ENCODE measurements at regions not wholly inside any gene's neighbourhood (a gene's known extent, or its start where the extent isn't known, plus 50 kb on each side); places are given as distances from the start of the nearest gene placed in this dataset.

DNA sequence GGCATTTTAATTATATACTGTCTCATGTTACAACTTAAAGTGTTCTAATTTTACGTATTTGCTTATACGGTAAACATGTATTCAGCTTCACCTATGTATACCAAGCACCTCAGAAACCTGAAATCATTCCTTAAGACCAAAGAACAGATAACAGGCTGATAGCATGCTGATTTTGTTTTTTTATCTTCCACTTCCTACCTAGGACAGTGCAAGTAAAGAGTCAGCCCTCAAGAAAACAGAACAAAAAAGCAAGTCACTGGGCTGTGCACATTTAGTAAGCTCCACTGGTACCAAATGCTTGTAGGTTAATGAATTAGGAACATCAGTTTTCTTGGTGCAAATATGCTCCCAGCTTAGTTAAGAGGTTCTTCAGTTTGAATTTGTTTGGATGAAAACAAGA, 611.3 kb downstream of the VRK1 start:
- no peak overlapping the region for H3K4me3 ChIP-seq
- intact Hi-C loops (cut with DNase I; ENCODE audit: low total_unique reads) = no loop called here

GRCh38 chr14:97408937-97409815, 612.0 kb downstream of the VRK1 start:
- peaks cover 0 to 38% of the 10 kb centered on the region in 2 donors for H3K27me3 ChIP-seq
- H3K36me3 ChIP-seq = no peaks in the 10 kb centered on the region
- no peak overlapping the region for H3K27ac ChIP-seq

More for the DNA sequence above, 611.3 kb downstream of the VRK1 start:
- H3K27ac ChIP-seq = no peak overlapping the region
- TF ChIP-seq, protein P1, sequence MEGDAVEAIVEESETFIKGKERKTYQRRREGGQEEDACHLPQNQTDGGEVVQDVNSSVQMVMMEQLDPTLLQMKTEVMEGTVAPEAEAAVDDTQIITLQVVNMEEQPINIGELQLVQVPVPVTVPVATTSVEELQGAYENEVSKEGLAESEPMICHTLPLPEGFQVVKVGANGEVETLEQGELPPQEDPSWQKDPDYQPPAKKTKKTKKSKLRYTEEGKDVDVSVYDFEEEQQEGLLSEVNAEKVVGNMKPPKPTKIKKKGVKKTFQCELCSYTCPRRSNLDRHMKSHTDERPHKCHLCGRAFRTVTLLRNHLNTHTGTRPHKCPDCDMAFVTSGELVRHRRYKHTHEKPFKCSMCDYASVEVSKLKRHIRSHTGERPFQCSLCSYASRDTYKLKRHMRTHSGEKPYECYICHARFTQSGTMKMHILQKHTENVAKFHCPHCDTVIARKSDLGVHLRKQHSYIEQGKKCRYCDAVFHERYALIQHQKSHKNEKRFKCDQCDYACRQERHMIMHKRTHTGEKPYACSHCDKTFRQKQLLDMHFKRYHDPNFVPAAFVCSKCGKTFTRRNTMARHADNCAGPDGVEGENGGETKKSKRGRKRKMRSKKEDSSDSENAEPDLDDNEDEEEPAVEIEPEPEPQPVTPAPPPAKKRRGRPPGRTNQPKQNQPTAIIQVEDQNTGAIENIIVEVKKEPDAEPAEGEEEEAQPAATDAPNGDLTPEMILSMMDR (IDR thresholded peaks at IDR 0.05) = no peak
- no peak for TF ChIP-seq POLR2AphosphoS5 (IDR thresholded peaks at IDR 0.05)
- no peak for TF ChIP-seq POLR2A (IDR thresholded peaks at IDR 0.05)
- peaks cover 0 to 32% of the 10 kb centered on the region in 2 donors for H3K27me3 ChIP-seq
- no peaks in the 10 kb centered on the region for H3K4me1 ChIP-seq
- no peaks in the 10 kb centered on the region for H3K9me3 ChIP-seq
- DNase-seq (ENCODE audit: low spot score in 2 of 2) = no peak
- H3K36me3 ChIP-seq = no peaks in the 10 kb centered on the region

DNA sequence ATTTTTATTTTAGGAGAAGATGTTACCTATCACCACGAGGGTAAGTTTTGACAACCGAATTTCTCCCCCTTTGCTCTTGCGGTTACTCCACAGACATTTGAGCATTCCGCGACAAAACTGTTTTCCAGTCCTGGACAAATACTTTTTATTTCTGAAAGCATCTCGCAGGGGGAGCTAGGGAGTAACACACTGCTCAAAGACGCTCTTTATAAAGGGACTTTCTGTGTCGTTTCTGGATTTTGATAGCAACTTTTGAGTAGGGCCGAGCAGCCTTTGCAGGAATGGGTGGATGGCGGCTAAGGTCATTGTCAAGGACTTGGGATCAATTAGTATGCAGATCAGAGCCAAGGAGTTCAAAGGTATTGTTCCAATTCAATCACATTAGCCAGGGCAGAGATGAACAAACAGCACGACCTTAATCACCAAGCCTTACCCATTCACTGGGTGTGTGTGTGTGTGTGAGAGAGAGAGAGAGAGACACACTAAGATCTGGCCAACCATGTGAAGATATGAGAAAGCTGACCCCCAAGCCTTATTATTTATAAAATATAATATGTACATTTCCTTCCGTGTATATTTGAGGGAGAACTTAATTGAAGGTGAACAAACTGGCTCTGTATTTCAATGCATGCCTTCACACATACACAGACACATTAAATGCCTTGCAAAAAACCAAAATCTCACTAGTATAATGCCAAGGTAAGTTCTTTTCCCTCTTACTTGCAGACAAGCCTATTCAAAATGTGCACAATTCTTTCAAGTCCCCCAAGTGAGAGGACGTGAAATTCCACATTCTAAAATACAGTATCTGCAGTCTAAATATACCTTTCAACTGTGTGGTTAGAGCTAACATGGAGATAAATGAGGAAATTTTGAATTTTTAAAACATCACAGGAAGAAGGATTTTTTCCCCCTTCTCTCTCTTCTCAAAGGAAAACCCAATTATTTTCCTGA, 613.8 kb downstream of the VRK1 start:
- Histone ChIP-seq H3K9me3 (no peaks in the 10 kb centered on the region), H3K36me3 (no peaks in the 10 kb centered on the region), H3K4me1 (no peaks in the 10 kb centered on the region), H3K27me3 (peaks cover 0 to 55% of the 10 kb centered on the region in 2 donors), H3K27ac (no peak overlapping the region), H3K4me3 (no peak overlapping the region)
- intact Hi-C loops (cut with DNase I; ENCODE audit: low total_unique reads) = no loop called here
- TF ChIP-seq, protein P1 (IDR thresholded peaks at IDR 0.05) = no peak
- no peak for TF ChIP-seq POLR2AphosphoS5 (IDR thresholded peaks at IDR 0.05)
- TF ChIP-seq POLR2A (IDR thresholded peaks at IDR 0.05) = no peak
- no peak for DNase-seq (ENCODE audit: low spot score in 2 of 2)

More at GRCh38 chr14:97408937-97409815, 612.0 kb downstream of the VRK1 start:
- TF ChIP-seq POLR2AphosphoS5 (IDR thresholded peaks at IDR 0.05) = no peak
- TF ChIP-seq, protein P1 (IDR thresholded peaks at IDR 0.05) = no peak
- no peak for TF ChIP-seq POLR2A (IDR thresholded peaks at IDR 0.05)
- H3K4me1 ChIP-seq = no peaks in the 10 kb centered on the region
- no peak for DNase-seq (ENCODE audit: low spot score in 2 of 2)
- H3K4me3 ChIP-seq = no peak overlapping the region
- H3K9me3 ChIP-seq = no peaks in the 10 kb centered on the region
- intact Hi-C loops (cut with DNase I; ENCODE audit: low total_unique reads) = no loop called here

- no peak for DNase-seq (ENCODE audit: low spot score in 2 of 2)
- Histone ChIP-seq H3K27me3 (peaks cover 0 to 59% of the 10 kb centered on the region in 2 donors), H3K4me1 (no peaks in the 10 kb centered on the region), H3K4me3 (no peak overlapping the region), H3K27ac (no peak overlapping the region), H3K36me3 (no peaks in the 10 kb centered on the region), H3K9me3 (no peaks in the 10 kb centered on the region)
- TF ChIP-seq POLR2A (IDR thresholded peaks at IDR 0.05) (no peak), POLR2AphosphoS5 (IDR thresholded peaks at IDR 0.05) (no peak)
- TF ChIP-seq, protein P1 (IDR thresholded peaks at IDR 0.05) = no peak
- intact Hi-C loops (cut with DNase I; ENCODE audit: low total_unique reads) = no loop called here
Measured at GRCh38 chr14:97411938-97412612, 614.9 kb downstream of the VRK1 start.

Data from breast epithelium (tissue), 4 donors.